ENCODE measurements at regions not wholly inside any gene's neighbourhood (a gene's known extent, or its start where the extent isn't known, plus 50 kb on each side); places are given as distances from the start of the nearest gene placed in this dataset.

DNA sequence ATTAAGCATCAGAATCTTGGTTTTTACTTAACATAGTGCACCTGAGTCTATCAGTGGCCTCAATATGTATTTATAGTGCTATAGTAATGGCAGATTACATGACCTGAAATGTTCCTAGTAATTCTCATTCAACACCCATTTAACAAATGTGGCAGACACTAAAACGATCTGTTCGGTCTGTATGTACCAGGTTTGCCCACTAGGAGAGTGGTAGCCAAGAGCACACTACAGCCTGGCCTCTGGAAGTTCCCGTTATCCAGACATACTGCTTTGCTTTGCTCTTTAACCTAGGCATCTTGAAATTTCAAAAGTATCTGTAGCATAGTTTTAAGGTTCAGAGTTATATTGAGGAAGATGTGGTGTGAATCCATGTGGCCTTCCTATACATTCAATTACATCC is 395.7 kb upstream of the NRG3 start:
- TF ChIP-seq GABPA (IDR thresholded peaks at IDR 0.05; ENCODE audit: low read depth): no peak
- no peak for TF ChIP-seq SPI1 (IDR thresholded peaks at IDR 0.05; ENCODE audit: borderline replicate concordance, low read depth)
- TF ChIP-seq, protein P1, sequence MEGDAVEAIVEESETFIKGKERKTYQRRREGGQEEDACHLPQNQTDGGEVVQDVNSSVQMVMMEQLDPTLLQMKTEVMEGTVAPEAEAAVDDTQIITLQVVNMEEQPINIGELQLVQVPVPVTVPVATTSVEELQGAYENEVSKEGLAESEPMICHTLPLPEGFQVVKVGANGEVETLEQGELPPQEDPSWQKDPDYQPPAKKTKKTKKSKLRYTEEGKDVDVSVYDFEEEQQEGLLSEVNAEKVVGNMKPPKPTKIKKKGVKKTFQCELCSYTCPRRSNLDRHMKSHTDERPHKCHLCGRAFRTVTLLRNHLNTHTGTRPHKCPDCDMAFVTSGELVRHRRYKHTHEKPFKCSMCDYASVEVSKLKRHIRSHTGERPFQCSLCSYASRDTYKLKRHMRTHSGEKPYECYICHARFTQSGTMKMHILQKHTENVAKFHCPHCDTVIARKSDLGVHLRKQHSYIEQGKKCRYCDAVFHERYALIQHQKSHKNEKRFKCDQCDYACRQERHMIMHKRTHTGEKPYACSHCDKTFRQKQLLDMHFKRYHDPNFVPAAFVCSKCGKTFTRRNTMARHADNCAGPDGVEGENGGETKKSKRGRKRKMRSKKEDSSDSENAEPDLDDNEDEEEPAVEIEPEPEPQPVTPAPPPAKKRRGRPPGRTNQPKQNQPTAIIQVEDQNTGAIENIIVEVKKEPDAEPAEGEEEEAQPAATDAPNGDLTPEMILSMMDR (IDR thresholded peaks at IDR 0.05; ENCODE audit: insufficient read depth, low read length): no peak
- no peak for TF ChIP-seq REST (IDR thresholded peaks at IDR 0.05; ENCODE audit: insufficient replicate concordance, low read depth)
- no peak for TF ChIP-seq POLR2AphosphoS5 (IDR thresholded peaks at IDR 0.05; ENCODE audit: low read depth)
- Histone ChIP-seq H3K4me3 (replicated peaks; ENCODE audit: insufficient read depth, low read length) (no peak overlapping the region), H3K27ac (replicated peaks) (no peak overlapping the region), H3K27me3 (ENCODE audit: insufficient read depth, poor library complexity, severe bottlenecking) (no peaks in the 10 kb centered on the region)
- no peak for DNase-seq (ENCODE audit: low read depth in 1 of 2, low spot score in 1 of 2)

DNA sequence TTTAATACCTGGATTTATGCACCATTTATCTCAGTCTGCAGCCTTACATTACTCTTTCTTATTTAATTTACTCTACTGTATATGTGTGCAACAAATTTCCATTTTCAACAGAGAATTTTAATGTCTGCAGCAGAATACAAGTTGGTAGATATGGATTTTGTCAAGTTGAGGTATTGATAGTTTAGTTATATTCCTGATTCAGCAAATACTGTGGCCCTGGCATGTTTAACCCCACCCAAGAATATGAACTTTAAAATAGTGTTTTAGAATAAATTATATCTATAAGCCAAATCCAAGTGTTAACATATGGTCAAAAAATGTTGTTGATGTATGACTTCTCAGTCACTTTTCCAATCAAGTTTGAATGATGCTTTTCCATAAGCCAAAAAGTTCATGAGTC is 378.4 kb upstream of the NRG3 start:
- DNase-seq (ENCODE audit: low read depth in 1 of 2, low spot score in 1 of 2): no peak
- TF ChIP-seq POLR2AphosphoS5 (IDR thresholded peaks at IDR 0.05; ENCODE audit: low read depth) (no peak), REST (IDR thresholded peaks at IDR 0.05; ENCODE audit: insufficient replicate concordance, low read depth) (no peak), GABPA (IDR thresholded peaks at IDR 0.05; ENCODE audit: low read depth) (no peak), SPI1 (IDR thresholded peaks at IDR 0.05; ENCODE audit: borderline replicate concordance, low read depth) (no peak)
- TF ChIP-seq, protein P1 (IDR thresholded peaks at IDR 0.05; ENCODE audit: insufficient read depth, low read length): no peak
- no peak overlapping the region for H3K27ac ChIP-seq (replicated peaks)
- H3K4me3 ChIP-seq (replicated peaks; ENCODE audit: insufficient read depth, low read length): no peak overlapping the region
- H3K27me3 ChIP-seq (ENCODE audit: insufficient read depth, poor library complexity, severe bottlenecking): no peaks in the 10 kb centered on the region

DNA sequence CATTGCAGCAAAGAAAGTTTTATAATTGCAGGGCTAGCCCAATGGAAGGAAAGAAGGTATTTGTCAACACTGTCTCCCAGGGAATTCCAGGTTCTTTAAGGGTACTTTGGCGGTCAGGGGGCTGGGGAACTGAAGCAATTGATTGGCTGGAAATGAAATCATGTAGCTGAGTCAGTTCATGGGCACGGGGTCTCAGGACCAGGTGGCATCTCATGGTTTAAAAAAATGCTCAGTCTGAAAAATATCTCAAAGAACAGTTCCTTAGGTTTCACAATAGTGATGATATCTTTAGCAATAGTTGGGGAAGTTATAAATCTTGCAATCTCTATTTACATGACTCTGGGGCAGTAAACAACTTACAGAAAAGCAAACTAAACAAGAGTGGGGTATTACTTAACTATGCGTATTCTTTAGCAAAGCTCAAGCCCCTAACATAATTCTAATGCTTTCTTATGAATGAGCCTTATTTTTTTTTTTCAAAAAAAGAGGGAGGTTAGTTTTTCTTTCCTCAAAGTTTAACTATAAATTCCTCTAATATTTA is 376.9 kb upstream of the NRG3 start:
- no peak overlapping the region for H3K4me3 ChIP-seq (replicated peaks; ENCODE audit: insufficient read depth, low read length)
- H3K27ac ChIP-seq (replicated peaks): no peak overlapping the region
- TF ChIP-seq POLR2AphosphoS5 (IDR thresholded peaks at IDR 0.05; ENCODE audit: low read depth) (no peak), REST (IDR thresholded peaks at IDR 0.05; ENCODE audit: insufficient replicate concordance, low read depth) (no peak), GABPA (IDR thresholded peaks at IDR 0.05; ENCODE audit: low read depth) (no peak), SPI1 (IDR thresholded peaks at IDR 0.05; ENCODE audit: borderline replicate concordance, low read depth) (no peak)
- TF ChIP-seq, protein P1 (IDR thresholded peaks at IDR 0.05; ENCODE audit: insufficient read depth, low read length): no peak
- no peak for DNase-seq (ENCODE audit: low read depth in 1 of 2, low spot score in 1 of 2)
- H3K27me3 ChIP-seq (ENCODE audit: insufficient read depth, poor library complexity, severe bottlenecking): no peaks in the 10 kb centered on the region

Measured in HL-60 (cell line).